ENCODE measurements at regions not wholly inside any gene's neighbourhood (a gene's known extent, or its start where the extent isn't known, plus 50 kb on each side); places are given as distances from the start of the nearest gene placed in this dataset.

- TF ChIP-seq, protein P1, sequence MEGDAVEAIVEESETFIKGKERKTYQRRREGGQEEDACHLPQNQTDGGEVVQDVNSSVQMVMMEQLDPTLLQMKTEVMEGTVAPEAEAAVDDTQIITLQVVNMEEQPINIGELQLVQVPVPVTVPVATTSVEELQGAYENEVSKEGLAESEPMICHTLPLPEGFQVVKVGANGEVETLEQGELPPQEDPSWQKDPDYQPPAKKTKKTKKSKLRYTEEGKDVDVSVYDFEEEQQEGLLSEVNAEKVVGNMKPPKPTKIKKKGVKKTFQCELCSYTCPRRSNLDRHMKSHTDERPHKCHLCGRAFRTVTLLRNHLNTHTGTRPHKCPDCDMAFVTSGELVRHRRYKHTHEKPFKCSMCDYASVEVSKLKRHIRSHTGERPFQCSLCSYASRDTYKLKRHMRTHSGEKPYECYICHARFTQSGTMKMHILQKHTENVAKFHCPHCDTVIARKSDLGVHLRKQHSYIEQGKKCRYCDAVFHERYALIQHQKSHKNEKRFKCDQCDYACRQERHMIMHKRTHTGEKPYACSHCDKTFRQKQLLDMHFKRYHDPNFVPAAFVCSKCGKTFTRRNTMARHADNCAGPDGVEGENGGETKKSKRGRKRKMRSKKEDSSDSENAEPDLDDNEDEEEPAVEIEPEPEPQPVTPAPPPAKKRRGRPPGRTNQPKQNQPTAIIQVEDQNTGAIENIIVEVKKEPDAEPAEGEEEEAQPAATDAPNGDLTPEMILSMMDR (IDR thresholded peaks at IDR 0.05): no peak
- TF ChIP-seq POLR2AphosphoS5 (IDR thresholded peaks at IDR 0.05) (no peak), POLR2A (IDR thresholded peaks at IDR 0.05) (no peak), EP300 (IDR thresholded peaks at IDR 0.05) (no peak)
Observed at GRCh38 chr5:90141984-90142383, 267.6 kb downstream of the CETN3 start.
